HG03442 (cell line): ENCODE measurements at regions not wholly inside any gene's neighbourhood (a gene's known extent, or its start where the extent isn't known, plus 50 kb on each side); places are given as distances from the start of the nearest gene placed in this dataset.
"Not testable (repeated sequence)": the region's sequence is repeated elsewhere in the genome, so short reads cannot be mapped to it uniquely, and the experiment has no call there.

Experiments used
- ATAC-seq: cut with Tn5 transposase; IDR thresholded peaks from one replicate; pipeline ENCODE4 v1.9.1; 2021; ENCODE audit warnings: mild to moderate bottlenecking, moderate library complexity; ENCODE audit not compliant: unreplicated experiment

GRCh38 chr11:81339521-81339920 is 1394.1 kb downstream of the FAM181B start:
- ATAC-seq: no peak

GRCh38 chr11:81337756-81338155 is 1395.9 kb downstream of the FAM181B start:
- ATAC-seq: no peak

GRCh38 chr11:81332276-81332675 is 1401.4 kb downstream of the FAM181B start:
- ATAC-seq: no peak

- no peak for ATAC-seq
Measured at GRCh38 chr11:81331611-81332235, 1401.9 kb downstream of the FAM181B start.

- ATAC-seq: no peak
Measured at GRCh38 chr11:81331088-81331487, 1402.6 kb downstream of the FAM181B start.

GRCh38 chr11:81303038-81303664 is 1430.5 kb downstream of the FAM181B start:
- ATAC-seq: no peak

- no peak for ATAC-seq
Measured at GRCh38 chr11:81301166-81301830, 1432.4 kb downstream of the FAM181B start.

- ATAC-seq: no peak
Measured at GRCh38 chr11:81286959-81287358, 1446.7 kb downstream of the FAM181B start.

- no peak for ATAC-seq
Measured at GRCh38 chr11:81286550-81286949, 1447.1 kb downstream of the FAM181B start.

GRCh38 chr11:81280228-81280627 is 1453.4 kb downstream of the FAM181B start:
- ATAC-seq: not testable (repeated sequence)

- no peak for ATAC-seq
Measured at GRCh38 chr11:81278991-81279390, 1454.7 kb downstream of the FAM181B start.

GRCh38 chr11:81270686-81271085 is 1463.0 kb downstream of the FAM181B start:
- no peak for ATAC-seq

- no peak for ATAC-seq
Measured at GRCh38 chr11:81267246-81267645, 1466.4 kb downstream of the FAM181B start.

GRCh38 chr11:81259471-81259870 is 1474.2 kb downstream of the FAM181B start:
- no peak for ATAC-seq

GRCh38 chr11:81255895-81256294 is 1477.8 kb downstream of the FAM181B start:
- no peak for ATAC-seq

- no peak for ATAC-seq
Measured at GRCh38 chr11:81253244-81253643, 1480.4 kb downstream of the FAM181B start.

GRCh38 chr11:81246941-81247340 is 1486.7 kb downstream of the FAM181B start:
- no peak for ATAC-seq

GRCh38 chr11:81245791-81246190 is 1487.9 kb downstream of the FAM181B start:
- ATAC-seq: no peak

- no peak for ATAC-seq
Measured at GRCh38 chr11:81241672-81242275, 1491.9 kb downstream of the FAM181B start.

GRCh38 chr11:81237139-81237538 is 1496.5 kb downstream of the FAM181B start:
- no peak for ATAC-seq

GRCh38 chr11:81227409-81227808 is 1506.3 kb downstream of the FAM181B start:
- ATAC-seq: not testable (repeated sequence)

GRCh38 chr11:81224396-81224795 is 1509.3 kb downstream of the FAM181B start:
- no peak for ATAC-seq
